K562 (cell line): ENCODE measurements at regions not wholly inside any gene's neighbourhood (a gene's known extent, or its start where the extent isn't known, plus 50 kb on each side); places are given as distances from the start of the nearest gene placed in this dataset.

Experiments
- ATAC-seq: fragments of 200-7000 bp; cut with Tn5 transposase; 3 replicates; pipeline ENCODE4 v1.9.1; 2020; ENCODE audit warnings: moderate library complexity
- BruUV-seq: library from RNA; stranded (reverse); fragments of 400-500 nt; replicated peaks from 2 replicates; lab custom pipeline; 2021; lab: Mats Ljungman, UMichigan
- CTCF ChIA-PET: fragments of 300-600 bp; formaldehyde crosslinking; extraction: SDS; loops from one replicate; lab custom pipeline; 2021; ENCODE audit warnings: low intra/inter-chr PET ratio; lab: Yijun Ruan, JAX
- POLR2A ChIA-PET: fragments of 300-600, 350-650 bp; sonication (Branson Sonifier 250); formaldehyde crosslinking; extraction: SDS; loops from one replicate; lab custom pipeline; 2021; ENCODE audit warnings: antibody characterized with exemption, inconsistent platforms; lab: Yijun Ruan, JAX
- DNase-seq, 4 experiments: peaks; one replicate each; pipeline versions ENCODE4 v3.0.0 to v3.0.0-alpha.2; 2011 to 2018; ENCODE audit warnings: low spot score in 3 of 4, mixed read lengths in 3 of 4; ENCODE audit errors: extremely low read depth in 1 of 4
- FAIRE-seq: peaks from 2 replicates; lab custom pipeline; 2011; peaks lifted over from hg19 to GRCh38; lab: Jason Lieb, UNC
- H2AFZ ChIP-seq: 2 replicates; pipeline ENCODE4 v1.6.0; 2011; ENCODE audit warnings: low read depth, low read length, control low read depth, inconsistent platforms
- H3K27ac ChIP-seq: fragments of 200-600 bp; 3 replicates; pipeline ENCODE4 v1.8.0; 2011; ENCODE audit warnings: low read depth, mild to moderate bottlenecking, control low read depth, inconsistent platforms, low read length, moderate library complexity, mixed read lengths; ENCODE audit errors: extremely low read depth
- H3K27me3 ChIP-seq, 2 experiments: fragments of 300-600 bp in 1 of 2; 2 replicates in 1 of 2; 3 replicates in 1 of 2; pipeline versions ENCODE4 v1.6.0 to v1.8.0; 2011; ENCODE audit warnings: inconsistent platforms in 2 of 2, low read length in 2 of 2, mild to moderate bottlenecking in 1 of 2, mixed read lengths in 1 of 2, moderate library complexity in 1 of 2; ENCODE audit not compliant: control insufficient read depth in 2 of 2, insufficient read depth in 2 of 2
- H3K36me3 ChIP-seq: fragments of 300-600 bp; 3 replicates; pipeline ENCODE4 v1.8.0; 2011; ENCODE audit warnings: mild to moderate bottlenecking, low read length, inconsistent platforms; ENCODE audit not compliant: control insufficient read depth, insufficient read depth
- H3K4me1 ChIP-seq, 2 experiments: fragments of 200-600 bp in 1 of 2; replicated peaks in 1 of 2; 2 replicates in 1 of 2; 3 replicates in 1 of 2; pipeline versions ENCODE4 v1.5.1 to v1.8.0; 2011; ENCODE audit warnings: inconsistent platforms in 2 of 2, low read length in 2 of 2, mild to moderate bottlenecking in 1 of 2, mixed read lengths in 1 of 2, moderate library complexity in 1 of 2; ENCODE audit not compliant: control insufficient read depth in 2 of 2, insufficient read depth in 2 of 2
- H3K4me2 ChIP-seq: 2 replicates; pipeline ENCODE4 v1.6.1; 2011; ENCODE audit warnings: low read length, control low read depth, inconsistent platforms, mixed read lengths; ENCODE audit not compliant: insufficient read depth
- H3K4me3 ChIP-seq: fragments of 200-600 bp; sonication (generic), shearing (Covaris generic); 2 replicates; pipeline ENCODE4 v1.5.1; 2016; ENCODE audit warnings: control low read depth, inconsistent platforms
- H3K79me2 ChIP-seq: fragments of 200-600 bp; 3 replicates; pipeline ENCODE4 v1.8.0; 2011; ENCODE audit warnings: low read length, inconsistent platforms; ENCODE audit not compliant: control insufficient read depth, insufficient read depth
- H3K9ac ChIP-seq, 2 experiments: 2 replicates each; pipeline versions ENCODE4 v1.6.0 to v1.6.1; 2011; ENCODE audit warnings: low read depth in 2 of 2, low read length in 2 of 2, control low read depth in 1 of 2, inconsistent platforms in 1 of 2, mild to moderate bottlenecking in 1 of 2, mixed read lengths in 1 of 2; ENCODE audit not compliant: insufficient read depth in 1 of 2
- H3K9me1 ChIP-seq: one replicate; pipeline ENCODE4 v1.6.0; 2011; ENCODE audit warnings: inconsistent platforms, mild to moderate bottlenecking, low read length, moderate library complexity; ENCODE audit not compliant: control insufficient read depth, insufficient read depth
- H3K9me3 ChIP-seq: replicated peaks from 2 replicates; pipeline ENCODE4 v1.5.1; 2011; ENCODE audit warnings: low read depth, low read length, inconsistent platforms; ENCODE audit not compliant: control insufficient read depth, insufficient read depth
- H4K20me1 ChIP-seq: replicated peaks from 2 replicates; pipeline ENCODE4 v1.6.1; 2011; ENCODE audit warnings: low read length, inconsistent platforms, mixed read lengths; ENCODE audit not compliant: control insufficient read depth, insufficient read depth
- BDP1 ChIP-seq: IDR thresholded peaks from 3 replicates; pipeline ENCODE4 v1.6.1; 2011; ENCODE audit not compliant: insufficient read length, insufficient read depth
- BHLHE40 ChIP-seq: IDR thresholded peaks from 2 replicates; pipeline ENCODE4 v1.6.1; 2011; ENCODE audit warnings: low read length, improper control_type of control experiment
- JUN ChIP-seq, 2 experiments: sonication (generic) in 1 of 2; formaldehyde crosslinking in 1 of 2; IDR thresholded peaks; 2 replicates each; pipeline versions ENCODE4 v1.6.1 to v1.8.0; 2012 to 2022; ENCODE audit warnings: borderline replicate concordance in 2 of 2, mild to moderate bottlenecking in 2 of 2, improper control_type of control experiment in 1 of 2, low read depth in 1 of 2, low read length in 1 of 2, missing genetic modification reagents in 1 of 2
- KDM1A ChIP-seq, 2 experiments: fragments of 450-650 bp; IDR thresholded peaks; 2 replicates each; pipeline ENCODE4 v1.6.1; 2016; ENCODE audit warnings: mild to moderate bottlenecking in 2 of 2
- MAZ ChIP-seq, 2 experiments: fragments of 450-650 bp in 1 of 2; sonication (generic) in 1 of 2; formaldehyde crosslinking; IDR thresholded peaks in 1 of 2; conservative IDR thresholded peaks in 1 of 2; 2 replicates each; pipeline versions ENCODE4 v1.4.0 to v1.5.0; 2020; ENCODE audit warnings: mild to moderate bottlenecking in 1 of 2, missing genetic modification reagents in 1 of 2
- MLLT1 ChIP-seq, 2 experiments: fragments of 450-650 bp; IDR thresholded peaks; 2 replicates each; pipeline ENCODE4 v1.6.1; 2016
- MTA1 ChIP-seq: fragments of 450-650 bp; IDR thresholded peaks from 2 replicates; pipeline ENCODE4 v1.6.1; 2017; ENCODE audit warnings: borderline replicate concordance
- NCOA1 ChIP-seq: fragments of 450-650 bp; IDR thresholded peaks from 2 replicates; pipeline ENCODE4 v1.6.1; 2016; ENCODE audit warnings: low read depth
- NFIC ChIP-seq: fragments of 450-650 bp; IDR thresholded peaks from 2 replicates; pipeline ENCODE4 v1.6.1; 2017; ENCODE audit warnings: mild to moderate bottlenecking, inconsistent platforms
- PATZ1 ChIP-seq: fragments of 250-450 bp; sonication (Bioruptor Pico); IDR thresholded peaks from 2 replicates; pipeline ENCODE4 v1.5.0; 2020; ENCODE audit warnings: mild to moderate bottlenecking, borderline replicate concordance
- RBFOX2 ChIP-seq: fragments of 200-400 bp; formaldehyde crosslinking; IDR thresholded peaks from 2 replicates; pipeline ENCODE4 v1.6.1; 2017; ENCODE audit warnings: low read depth, mild to moderate bottlenecking, low read length, moderate library complexity
- RBM14 ChIP-seq: fragments of 200-400 bp; formaldehyde crosslinking; IDR thresholded peaks from 2 replicates; pipeline ENCODE4 v1.6.1; 2018; ENCODE audit warnings: low read depth, mild to moderate bottlenecking, low read length, moderate library complexity, borderline replicate concordance; ENCODE audit not compliant: insufficient read depth
- RBM17 ChIP-seq: fragments of 200-400 bp; formaldehyde crosslinking; IDR thresholded peaks from 2 replicates; pipeline ENCODE4 v1.6.1; 2017; ENCODE audit warnings: low read depth, mild to moderate bottlenecking, low read length, borderline replicate concordance
- TFE3 ChIP-seq: fragments of 450-650 bp; formaldehyde crosslinking; IDR thresholded peaks from 2 replicates; pipeline ENCODE4 v1.4.0; 2020; ENCODE audit warnings: mild to moderate bottlenecking, mixed read lengths
- ZKSCAN3 ChIP-seq: fragments of 250-450 bp; sonication (Bioruptor Pico); IDR thresholded peaks from 2 replicates; pipeline ENCODE4 v1.4.0; 2020
- ZNF551 ChIP-seq: fragments of 250-450 bp; sonication (Bioruptor Pico); IDR thresholded peaks from 2 replicates; pipeline ENCODE4 v1.5.0; 2021; ENCODE audit warnings: mild to moderate bottlenecking, moderate library complexity
- WGBS: fragments of 100-300 bp; shearing (Covaris generic); methylation state at CpG from one replicate; pipeline ENCODE4 v1.1.6; 2016; ENCODE audit warnings: low coverage, mixed read lengths; ENCODE audit not compliant: insufficient coverage; ENCODE audit errors: missing lambda C conversion rate; 5-methylcytosine and 5-hydroxymethylcytosine counted together
- in situ Hi-C: fragments of 300-500 bp; cut with MboI; formaldehyde crosslinking; loops from 4 replicates; pipeline ENCODE4 v1.15.0; 2018; ENCODE audit warnings: inconsistent platforms, mixed read lengths
- intact Hi-C: fragments of 100-400 bp; cut with micrococcal nuclease; formaldehyde crosslinking; loops from 2 replicates; pipeline ENCODE4 v1.14.2; 2022

DNA sequence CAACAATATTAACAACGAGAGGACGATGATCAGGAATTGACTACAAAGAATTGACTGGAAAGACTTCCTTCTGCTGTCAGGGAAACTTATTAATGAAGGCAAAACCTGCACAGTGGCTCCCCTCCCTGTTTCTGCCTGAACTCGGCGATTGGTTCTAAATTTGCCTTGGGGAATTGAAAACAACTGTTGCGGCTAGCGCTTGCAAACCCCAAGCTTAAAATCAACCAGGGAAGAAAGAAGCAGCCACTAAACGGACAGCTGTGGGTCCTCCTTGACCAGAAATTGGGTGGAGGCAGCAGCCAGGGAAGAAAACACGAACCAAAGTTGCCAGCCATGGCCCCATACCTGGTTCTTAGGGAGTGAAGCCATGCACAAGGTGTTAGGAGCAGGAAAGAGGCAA lies 383.5 kb upstream of the CADM1 start:
- no peaks in the 10 kb centered on the region for H3K36me3 ChIP-seq
- H3K9ac ChIP-seq: no peak overlapping the region
- H3K9me1 ChIP-seq: no peaks in the 10 kb centered on the region
- H3K4me3 ChIP-seq: no peak overlapping the region
- no peaks in the 10 kb centered on the region for H4K20me1 ChIP-seq
- DNase-seq (no peak), ATAC-seq (no peak), FAIRE-seq (no peak)
- H2AFZ ChIP-seq: no peak overlapping the region
- no peak overlapping the region for H3K27ac ChIP-seq
- TF ChIP-seq TFE3 (CRISPR knock-in tag) (no peak), BDP1 (no peak), RBFOX2 (no peak), PATZ1 (CRISPR knock-in tag) (no peak), RBM14 (no peak), MLLT1 (IDR thresholded peaks at IDR 0.05) (no peak), RBM17 (no peak), BHLHE40 (no peak), ZKSCAN3 (CRISPR knock-in tag) (no peak), JUN (IDR thresholded peaks at IDR 0.05; ENCODE audit: borderline replicate concordance, low read depth, low read length) (no peak), JUN (CRISPR knock-in tag; IDR thresholded peaks at IDR 0.05; ENCODE audit: borderline replicate concordance) (no peak), MAZ (CRISPR knock-in tag; conservative IDR thresholded peaks at IDR 0.05 in 1 of 2, IDR thresholded peaks at IDR 0.05 in 1 of 2) (no peak), ZNF551 (CRISPR knock-in tag) (no peak), MTA1 (no peak), KDM1A (IDR thresholded peaks at IDR 0.05) (no peak), NCOA1 (no peak), NFIC (no peak)
- no peak overlapping the region for H3K4me2 ChIP-seq
- no TSS peak for BruUV-seq
- no peaks in the 10 kb centered on the region for H3K27me3 ChIP-seq
- ChIA-PET CTCF (no interaction called here), POLR2A (interaction anchor here (0.6 kb wide), 1 partner anchor 972 kb away, joined by 3 read pairs; no protein-coding TSS in a partner anchor)
- H3K9me3 ChIP-seq: no peaks in the 10 kb centered on the region
- no peaks in the 10 kb centered on the region for H3K4me1 ChIP-seq
- intact Hi-C loops (no loop called here), in situ Hi-C loops (no loop called here)
- no peaks in the 10 kb centered on the region for H3K79me2 ChIP-seq
- 0% methylated on average over 8 of the region's 8 CpGs for WGBS
